SK-N-SH treated with all-trans-retinoic acid at 6 μM for 48 hours (cell line): ENCODE measurements at regions not wholly inside any gene's neighbourhood (a gene's known extent, or its start where the extent isn't known, plus 50 kb on each side); places are given as distances from the start of the nearest gene placed in this dataset.

Experiments used
- ARNTL ChIP-seq: fragments of 450-650 bp; formaldehyde crosslinking; IDR thresholded peaks from 2 replicates; pipeline ENCODE4 v1.5.0; 2020; ENCODE audit warnings: low read depth, mild to moderate bottlenecking, moderate library complexity, borderline replicate concordance
- CREB5 ChIP-seq: fragments of 250-450 bp; sonication (Bioruptor Pico); IDR thresholded peaks from 2 replicates; pipeline ENCODE4 v1.5.1; 2020; ENCODE audit warnings: low read depth, mild to moderate bottlenecking, moderate library complexity
- GLIS3 ChIP-seq: fragments of 250-450 bp; sonication (Bioruptor Pico); IDR thresholded peaks from 2 replicates; pipeline ENCODE4 v1.5.0; 2020; ENCODE audit warnings: mild to moderate bottlenecking, moderate library complexity
- PPARA ChIP-seq: fragments of 250-450 bp; sonication (Bioruptor Pico); IDR thresholded peaks from 2 replicates; pipeline ENCODE4 v1.5.0; 2020; ENCODE audit warnings: mild to moderate bottlenecking, borderline replicate concordance
- TOX ChIP-seq: fragments of 250-450 bp; sonication (Bioruptor Pico); IDR thresholded peaks from 2 replicates; pipeline ENCODE4 v1.8.0; 2021; ENCODE audit warnings: mild to moderate bottlenecking, moderate library complexity, borderline replicate concordance
- ZFP3 ChIP-seq: fragments of 250-450 bp; sonication (Bioruptor Pico); IDR thresholded peaks from 2 replicates; pipeline ENCODE4 v1.5.0; 2020; ENCODE audit warnings: mild to moderate bottlenecking, moderate library complexity
- ZFP30 ChIP-seq: fragments of 450-650 bp; formaldehyde crosslinking; IDR thresholded peaks from 2 replicates; pipeline ENCODE4 v1.5.0; 2022; ENCODE audit warnings: mild to moderate bottlenecking, moderate library complexity
- ZNF565 ChIP-seq: fragments of 450-650 bp; formaldehyde crosslinking; conservative IDR thresholded peaks from 2 replicates; pipeline ENCODE4 v1.5.0; 2020; ENCODE audit warnings: low read depth, mild to moderate bottlenecking, moderate library complexity
- TF ChIP-seq, protein P1 (sequence below): fragments of 250-450 bp; sonication (Bioruptor Pico); IDR thresholded peaks from 2 replicates; pipeline ENCODE4 v1.8.0; 2020; ENCODE audit warnings: mild to moderate bottlenecking, moderate library complexity, borderline replicate concordance
- TF ChIP-seq, protein P2 (sequence below): fragments of 250-450 bp; sonication (Bioruptor Pico); IDR thresholded peaks from 2 replicates; pipeline ENCODE4 v1.8.0; 2021; ENCODE audit warnings: low read depth, mild to moderate bottlenecking, moderate library complexity, borderline replicate concordance
- TF ChIP-seq, protein P3 (sequence below): fragments of 250-450 bp; sonication (Bioruptor Pico); IDR thresholded peaks from 2 replicates; pipeline ENCODE4 v1.5.0; 2020; ENCODE audit warnings: mild to moderate bottlenecking, moderate library complexity

GRCh38 chr5:60526336-60526875 is 173.6 kb downstream of the DEPDC1B start:
- TF ChIP-seq ZNF565 (CRISPR knock-in tag) = no peak
- TF ChIP-seq, protein P1, sequence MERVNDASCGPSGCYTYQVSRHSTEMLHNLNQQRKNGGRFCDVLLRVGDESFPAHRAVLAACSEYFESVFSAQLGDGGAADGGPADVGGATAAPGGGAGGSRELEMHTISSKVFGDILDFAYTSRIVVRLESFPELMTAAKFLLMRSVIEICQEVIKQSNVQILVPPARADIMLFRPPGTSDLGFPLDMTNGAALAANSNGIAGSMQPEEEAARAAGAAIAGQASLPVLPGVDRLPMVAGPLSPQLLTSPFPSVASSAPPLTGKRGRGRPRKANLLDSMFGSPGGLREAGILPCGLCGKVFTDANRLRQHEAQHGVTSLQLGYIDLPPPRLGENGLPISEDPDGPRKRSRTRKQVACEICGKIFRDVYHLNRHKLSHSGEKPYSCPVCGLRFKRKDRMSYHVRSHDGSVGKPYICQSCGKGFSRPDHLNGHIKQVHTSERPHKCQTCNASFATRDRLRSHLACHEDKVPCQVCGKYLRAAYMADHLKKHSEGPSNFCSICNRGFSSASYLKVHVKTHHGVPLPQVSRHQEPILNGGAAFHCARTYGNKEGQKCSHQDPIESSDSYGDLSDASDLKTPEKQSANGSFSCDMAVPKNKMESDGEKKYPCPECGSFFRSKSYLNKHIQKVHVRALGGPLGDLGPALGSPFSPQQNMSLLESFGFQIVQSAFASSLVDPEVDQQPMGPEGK = no peak
- TF ChIP-seq ZFP30 = no peak
- TF ChIP-seq ARNTL (CRISPR knock-in tag) = no peak
- no peak for TF ChIP-seq ZFP3 (CRISPR knock-in tag)
- no peak for TF ChIP-seq TOX (CRISPR knock-in tag)
- TF ChIP-seq, protein P2, sequence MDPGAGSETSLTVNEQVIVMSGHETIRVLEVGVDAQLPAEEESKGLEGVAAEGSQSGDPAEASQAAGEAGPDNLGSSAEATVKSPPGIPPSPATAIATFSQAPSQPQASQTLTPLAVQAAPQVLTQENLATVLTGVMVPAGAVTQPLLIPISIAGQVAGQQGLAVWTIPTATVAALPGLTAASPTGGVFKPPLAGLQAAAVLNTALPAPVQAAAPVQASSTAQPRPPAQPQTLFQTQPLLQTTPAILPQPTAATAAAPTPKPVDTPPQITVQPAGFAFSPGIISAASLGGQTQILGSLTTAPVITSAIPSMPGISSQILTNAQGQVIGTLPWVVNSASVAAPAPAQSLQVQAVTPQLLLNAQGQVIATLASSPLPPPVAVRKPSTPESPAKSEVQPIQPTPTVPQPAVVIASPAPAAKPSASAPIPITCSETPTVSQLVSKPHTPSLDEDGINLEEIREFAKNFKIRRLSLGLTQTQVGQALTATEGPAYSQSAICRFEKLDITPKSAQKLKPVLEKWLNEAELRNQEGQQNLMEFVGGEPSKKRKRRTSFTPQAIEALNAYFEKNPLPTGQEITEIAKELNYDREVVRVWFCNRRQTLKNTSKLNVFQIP (CRISPR knock-in tag) = no peak
- no peak for TF ChIP-seq GLIS3 (CRISPR knock-in tag)
- no peak for TF ChIP-seq CREB5 (CRISPR knock-in tag)
- no peak for TF ChIP-seq PPARA (CRISPR knock-in tag)
- TF ChIP-seq, protein P3, sequence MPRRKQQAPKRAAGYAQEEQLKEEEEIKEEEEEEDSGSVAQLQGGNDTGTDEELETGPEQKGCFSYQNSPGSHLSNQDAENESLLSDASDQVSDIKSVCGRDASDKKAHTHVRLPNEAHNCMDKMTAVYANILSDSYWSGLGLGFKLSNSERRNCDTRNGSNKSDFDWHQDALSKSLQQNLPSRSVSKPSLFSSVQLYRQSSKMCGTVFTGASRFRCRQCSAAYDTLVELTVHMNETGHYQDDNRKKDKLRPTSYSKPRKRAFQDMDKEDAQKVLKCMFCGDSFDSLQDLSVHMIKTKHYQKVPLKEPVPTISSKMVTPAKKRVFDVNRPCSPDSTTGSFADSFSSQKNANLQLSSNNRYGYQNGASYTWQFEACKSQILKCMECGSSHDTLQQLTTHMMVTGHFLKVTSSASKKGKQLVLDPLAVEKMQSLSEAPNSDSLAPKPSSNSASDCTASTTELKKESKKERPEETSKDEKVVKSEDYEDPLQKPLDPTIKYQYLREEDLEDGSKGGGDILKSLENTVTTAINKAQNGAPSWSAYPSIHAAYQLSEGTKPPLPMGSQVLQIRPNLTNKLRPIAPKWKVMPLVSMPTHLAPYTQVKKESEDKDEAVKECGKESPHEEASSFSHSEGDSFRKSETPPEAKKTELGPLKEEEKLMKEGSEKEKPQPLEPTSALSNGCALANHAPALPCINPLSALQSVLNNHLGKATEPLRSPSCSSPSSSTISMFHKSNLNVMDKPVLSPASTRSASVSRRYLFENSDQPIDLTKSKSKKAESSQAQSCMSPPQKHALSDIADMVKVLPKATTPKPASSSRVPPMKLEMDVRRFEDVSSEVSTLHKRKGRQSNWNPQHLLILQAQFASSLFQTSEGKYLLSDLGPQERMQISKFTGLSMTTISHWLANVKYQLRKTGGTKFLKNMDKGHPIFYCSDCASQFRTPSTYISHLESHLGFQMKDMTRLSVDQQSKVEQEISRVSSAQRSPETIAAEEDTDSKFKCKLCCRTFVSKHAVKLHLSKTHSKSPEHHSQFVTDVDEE (CRISPR knock-in tag) = no peak
